Activated CD4-positive, alpha-beta T cell treated with anti-CD3 and anti-CD28 coated beads, Interleukin-2, Interleukin-6, amounts not matched to agents 100 ng/mL and 50 ng/mL, durations not matched to agents 16 hours and 8 hours (primary cell): ENCODE measurements at regions not wholly inside any gene's neighbourhood (a gene's known extent, or its start where the extent isn't known, plus 50 kb on each side); places are given as distances from the start of the nearest gene placed in this dataset.
"Not testable (repeated sequence)": the region's sequence is repeated elsewhere in the genome, so short reads cannot be mapped to it uniquely, and the experiment has no call there.

Source experiments
- DNase-seq: peaks from one replicate; pipeline ENCODE4 v3.0.0-alpha.2; 2020

- DNase-seq, result no peak
Measured at GRCh38 chr12:78269620-78270019, 438.9 kb downstream of the NAV3 start.

- no peak for DNase-seq
Measured at GRCh38 chr12:78271546-78271945, 440.9 kb downstream of the NAV3 start.

- DNase-seq, result no peak
Measured at GRCh38 chr12:78275886-78276285, 445.2 kb downstream of the NAV3 start.

GRCh38 chr12:78278706-78279190 lies 448.1 kb downstream of the NAV3 start:
- DNase-seq, result no peak

- DNase-seq, result no peak
Measured at GRCh38 chr12:78279567-78279966, 448.9 kb downstream of the NAV3 start.

- not testable (repeated sequence) for DNase-seq
Measured at GRCh38 chr12:78281102-78281501, 450.4 kb downstream of the NAV3 start.

GRCh38 chr12:78284417-78284816 lies 453.7 kb downstream of the NAV3 start:
- no peak for DNase-seq

GRCh38 chr12:78290606-78291345 lies 460.1 kb downstream of the NAV3 start:
- DNase-seq, result no peak

- DNase-seq, result no peak
Measured at GRCh38 chr12:78293059-78293686, 462.5 kb downstream of the NAV3 start.

GRCh38 chr12:78301282-78301681 lies 470.6 kb downstream of the NAV3 start:
- not testable (repeated sequence) for DNase-seq

- no peak for DNase-seq
Measured at GRCh38 chr12:78305808-78306207, 475.1 kb downstream of the NAV3 start.

GRCh38 chr12:78306236-78306635 lies 475.5 kb downstream of the NAV3 start:
- DNase-seq, result no peak

- no peak for DNase-seq
Measured at GRCh38 chr12:78308701-78309100, 478.0 kb downstream of the NAV3 start.

- no peak for DNase-seq
Measured at GRCh38 chr12:78315028-78315427, 484.3 kb downstream of the NAV3 start.

- DNase-seq, result no peak
Measured at GRCh38 chr12:78316136-78316535, 485.4 kb downstream of the NAV3 start.

GRCh38 chr12:78316631-78317468 lies 486.2 kb downstream of the NAV3 start:
- DNase-seq, result no peak

- no peak for DNase-seq
Measured at GRCh38 chr12:78321696-78322095, 491.0 kb downstream of the NAV3 start.

- no peak for DNase-seq
Measured at GRCh38 chr12:78323226-78323625, 492.5 kb downstream of the NAV3 start.

- DNase-seq, result no peak
Measured at GRCh38 chr12:78324234-78324633, 493.5 kb downstream of the NAV3 start.

- no peak for DNase-seq
Measured at GRCh38 chr12:78328524-78328923, 497.8 kb downstream of the NAV3 start.

GRCh38 chr12:78330131-78330530 lies 499.4 kb downstream of the NAV3 start:
- no peak for DNase-seq

- DNase-seq, result no peak
Measured at GRCh38 chr12:78331181-78331580, 500.5 kb downstream of the NAV3 start.

- no peak for DNase-seq
Measured at GRCh38 chr12:78331753-78332152, 501.1 kb downstream of the NAV3 start.
